HUDEP-2 (cell line): ENCODE measurements at regions not wholly inside any gene's neighbourhood (a gene's known extent, or its start where the extent isn't known, plus 50 kb on each side); places are given as distances from the start of the nearest gene placed in this dataset.
A peak's percentile ranks its signal among the peaks of the same experiment; 100 is the strongest.
"Not testable (repeated sequence)": the region's sequence is repeated elsewhere in the genome, so short reads cannot be mapped to it uniquely, and the experiment has no call there.

Source experiments
- DNase-seq, 76 experiments: peaks; one replicate each; lab custom pipeline; 2025; ENCODE audit not compliant: unreplicated experiment in 76 of 76; lab: John Stamatoyannopoulos, UW

DNA sequence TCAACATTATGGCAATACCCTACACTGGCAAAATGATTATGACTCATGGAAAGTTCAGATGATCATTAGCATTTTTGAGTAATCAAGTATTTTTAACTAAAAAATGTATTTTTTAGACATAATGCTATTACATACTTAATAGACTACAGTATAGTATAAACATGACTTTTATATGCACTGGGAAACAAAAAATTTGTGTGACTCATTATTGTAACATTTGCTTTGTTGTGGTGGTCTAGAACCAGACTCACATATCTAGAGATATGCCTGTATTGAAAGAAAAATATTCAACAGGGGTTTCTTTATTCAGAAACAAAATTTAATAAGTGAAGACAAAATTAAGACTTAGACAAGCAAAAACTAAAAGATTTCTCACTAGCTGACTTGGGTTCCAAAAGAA, 385.3 kb upstream of the RIOK2 start:
- DNase-seq = no peak

DNA sequence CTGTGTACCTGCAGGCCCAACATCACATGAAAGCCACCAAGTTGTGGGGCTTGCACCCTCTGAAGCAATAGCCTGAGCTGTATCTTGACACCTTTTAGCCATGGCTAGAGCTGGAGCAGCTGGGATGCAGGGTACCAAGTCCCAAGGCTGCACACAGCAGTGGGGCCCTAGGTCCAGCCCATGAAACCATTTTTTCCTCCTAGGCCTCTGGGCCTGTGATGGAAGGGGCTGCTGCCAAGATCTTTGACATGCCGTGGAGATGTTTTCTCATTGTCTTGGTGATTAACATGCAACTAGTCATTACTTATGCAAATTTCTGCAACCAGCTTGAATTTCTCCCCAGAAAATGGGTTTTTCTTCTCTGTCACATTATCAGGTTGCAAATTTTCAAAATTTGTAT, 387.2 kb upstream of the RIOK2 start:
- DNase-seq = no peak

DNA sequence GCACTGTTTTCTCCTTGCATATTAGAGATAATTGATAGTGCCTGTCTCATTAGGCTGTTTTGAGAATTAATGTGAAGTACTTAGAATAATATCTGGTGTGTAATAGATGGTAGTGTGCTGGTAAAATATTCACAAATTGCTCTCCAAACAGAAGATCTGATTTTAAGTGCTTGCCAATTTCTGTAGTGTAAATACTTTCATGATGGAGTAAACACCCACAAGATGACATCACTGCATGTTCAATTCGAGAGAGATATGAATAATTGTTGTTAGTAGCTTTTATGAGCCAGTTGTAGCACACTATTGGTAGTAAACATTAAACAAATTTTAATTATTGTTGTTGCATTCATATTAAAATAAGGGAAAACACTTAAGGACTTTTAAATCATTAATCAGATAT, 392.3 kb upstream of the RIOK2 start:
- DNase-seq = no peak

DNA sequence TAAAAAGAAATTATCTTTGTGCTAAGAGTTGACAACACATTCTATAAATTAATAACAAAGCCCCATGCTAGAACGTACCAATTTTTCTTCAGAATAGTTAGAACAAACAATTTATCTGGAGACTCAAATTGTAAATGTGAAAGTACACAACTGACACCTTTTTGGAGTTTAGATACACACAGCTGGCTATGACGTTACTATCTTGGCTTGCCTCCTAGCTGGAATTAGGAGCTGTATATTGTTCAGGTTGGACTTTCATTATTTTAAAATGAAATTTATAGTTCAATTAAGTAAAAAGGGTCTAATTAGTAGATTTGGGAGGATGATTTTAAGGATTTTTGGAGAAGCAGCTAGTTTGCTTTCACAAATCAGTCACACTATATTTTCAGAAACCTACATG, 393.9 kb upstream of the RIOK2 start:
- no peak for DNase-seq

DNA sequence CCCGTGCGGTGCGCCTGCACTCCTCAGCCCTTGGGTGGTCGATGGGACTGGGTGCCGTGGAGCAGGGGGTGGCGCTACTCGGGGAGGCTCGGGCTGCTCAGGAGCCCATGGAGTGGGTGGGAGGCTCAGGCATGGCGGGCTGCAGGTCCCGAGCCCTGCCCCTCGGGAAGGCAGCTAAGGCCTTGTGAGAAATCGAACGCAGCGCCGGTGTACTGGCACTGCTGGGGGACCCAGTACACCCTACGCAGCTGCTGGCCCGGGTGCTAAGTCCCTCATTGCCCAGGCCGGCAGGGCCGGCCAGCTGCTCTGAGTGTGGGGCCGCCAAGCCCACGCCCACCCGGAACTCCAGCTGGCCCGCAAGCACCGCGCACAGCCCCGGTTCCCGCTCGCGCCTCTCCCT, 396.9 kb upstream of the RIOK2 start:
- not testable (repeated sequence) for DNase-seq

DNA sequence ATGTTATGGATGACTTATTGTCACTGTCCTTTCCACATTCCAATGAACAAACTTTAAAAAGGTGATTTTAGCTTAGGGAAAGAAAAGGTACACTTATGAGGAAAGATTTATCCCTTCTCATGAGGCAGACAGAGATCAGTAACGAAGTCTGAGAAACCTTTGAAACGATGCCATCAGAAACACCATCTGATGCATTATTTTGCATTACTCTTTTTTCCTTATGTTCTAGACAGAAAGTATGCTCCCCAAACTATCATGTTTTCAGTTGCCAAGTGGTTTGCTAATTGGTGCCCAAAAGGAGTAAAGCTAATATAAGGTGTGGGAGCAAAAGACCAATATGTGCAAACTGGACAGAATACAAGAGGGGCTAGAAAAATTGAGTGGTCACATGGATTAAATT, 397.7 kb upstream of the RIOK2 start:
- no peak for DNase-seq

DNA sequence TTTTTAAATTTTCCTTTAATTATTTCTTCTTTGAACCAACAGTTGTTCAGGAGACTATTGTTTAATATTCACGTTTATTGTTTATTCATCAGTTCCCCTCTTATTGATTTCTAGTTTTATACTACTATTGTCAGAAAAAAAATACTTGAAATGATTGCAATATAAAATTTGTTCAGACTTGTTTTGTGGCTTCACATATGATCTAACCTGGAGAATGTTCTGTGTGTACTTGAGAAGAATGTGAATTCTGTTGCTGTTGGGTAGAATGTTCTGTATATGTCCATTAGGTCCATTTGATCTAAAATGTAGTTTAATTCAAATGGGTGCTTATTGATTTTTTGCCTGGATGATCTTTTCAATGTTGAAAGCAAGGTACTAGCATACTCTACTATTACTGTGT, 408.7 kb upstream of the RIOK2 start:
- no peak for DNase-seq

DNA sequence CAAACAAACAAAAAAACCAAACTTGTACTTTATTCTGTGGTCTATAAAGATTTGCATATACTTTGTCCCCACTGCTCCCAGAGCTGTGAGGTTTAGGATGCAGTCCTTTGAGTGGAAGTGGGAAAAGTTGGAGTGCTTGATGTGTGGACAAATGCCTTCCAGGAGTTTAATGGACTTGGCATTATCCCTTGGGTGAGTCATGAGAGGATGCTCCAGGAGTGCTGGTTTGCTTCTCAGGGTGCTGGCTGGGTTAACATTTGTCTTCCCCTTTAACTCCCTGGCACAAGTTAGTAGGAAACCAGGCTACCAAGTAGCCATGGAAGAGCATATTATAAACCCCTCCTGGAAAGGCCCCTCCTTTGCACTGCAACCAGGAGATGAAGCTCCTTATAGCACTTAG, 417.4 kb upstream of the RIOK2 start:
- DNase-seq = no peak

DNA sequence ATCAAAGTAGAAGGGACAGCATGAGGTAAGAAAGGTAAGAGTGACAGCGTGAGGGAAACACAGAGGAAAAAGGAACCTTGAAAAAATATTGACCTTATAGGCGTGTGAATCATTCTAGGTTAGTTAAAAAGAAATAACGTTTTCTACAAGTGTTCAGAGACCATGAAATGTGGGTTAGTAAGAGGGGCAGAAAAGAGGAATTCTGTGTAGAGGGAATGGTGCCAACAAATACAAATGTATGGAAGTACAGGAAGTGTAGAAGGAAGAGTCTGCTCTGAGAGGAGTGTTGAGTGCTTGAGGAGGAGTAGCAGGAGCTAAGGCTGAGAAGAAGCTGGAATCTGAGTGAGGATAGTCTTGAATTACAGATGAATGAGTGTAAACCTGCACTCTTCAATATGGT, 418.6 kb upstream of the RIOK2 start:
- no peak for DNase-seq

DNA sequence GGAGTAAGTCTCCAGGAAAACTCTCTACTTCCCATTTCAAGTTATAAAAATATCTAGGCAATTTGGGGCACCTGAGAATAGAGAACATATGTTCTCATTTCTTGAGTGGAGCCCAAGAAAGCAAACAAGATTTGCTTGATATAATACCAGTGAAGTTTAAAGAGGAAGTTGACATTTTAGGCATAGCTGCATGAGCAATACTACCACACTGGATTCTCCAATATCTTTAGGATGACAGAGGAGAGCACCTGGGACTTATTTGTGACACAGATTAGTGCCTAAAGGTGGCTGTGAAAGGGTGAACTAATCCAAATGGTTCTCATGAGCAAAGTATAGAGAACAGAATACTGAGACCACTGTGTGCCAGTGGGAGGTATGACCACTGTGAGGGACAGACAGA, 423.5 kb upstream of the RIOK2 start:
- DNase-seq = no peak

DNA sequence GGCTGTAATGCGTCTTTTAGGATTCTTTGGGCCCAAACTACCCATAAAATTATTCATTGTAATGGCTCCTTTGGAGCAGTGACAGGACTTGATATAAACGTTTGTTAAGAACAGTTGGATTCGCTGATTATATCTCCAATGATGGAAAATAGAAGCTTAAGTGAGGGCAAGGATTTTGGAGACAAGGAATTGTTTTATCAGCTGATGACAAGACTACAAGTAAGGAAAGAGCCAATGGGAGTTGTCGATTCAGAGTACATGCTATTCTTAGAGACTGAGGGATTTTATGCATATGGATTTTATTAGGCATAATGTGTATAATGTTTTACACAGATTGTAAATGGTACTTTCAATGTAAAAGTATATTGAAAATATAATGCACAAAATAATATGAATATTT, 425.5 kb upstream of the RIOK2 start:
- no peak for DNase-seq

DNA sequence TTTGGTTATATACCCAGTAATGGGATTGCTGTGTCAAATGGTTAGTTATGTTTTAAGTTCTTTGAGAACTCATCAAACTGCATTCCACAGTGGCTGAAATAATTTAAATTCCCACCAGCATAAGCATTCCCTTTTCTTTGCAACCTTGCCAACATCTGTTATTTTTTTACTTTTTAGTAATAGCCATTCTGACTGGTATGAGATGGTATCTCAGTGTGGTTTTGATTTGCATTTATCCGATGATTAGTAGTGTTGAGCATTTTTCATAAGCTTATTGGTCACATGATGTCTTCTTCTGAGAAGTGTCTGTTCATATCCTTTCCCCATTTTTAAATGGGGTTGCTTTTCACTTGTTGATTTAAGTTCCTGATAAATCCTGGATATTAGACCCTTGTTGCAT, 435.7 kb upstream of the RIOK2 start:
- DNase-seq = no peak

DNA sequence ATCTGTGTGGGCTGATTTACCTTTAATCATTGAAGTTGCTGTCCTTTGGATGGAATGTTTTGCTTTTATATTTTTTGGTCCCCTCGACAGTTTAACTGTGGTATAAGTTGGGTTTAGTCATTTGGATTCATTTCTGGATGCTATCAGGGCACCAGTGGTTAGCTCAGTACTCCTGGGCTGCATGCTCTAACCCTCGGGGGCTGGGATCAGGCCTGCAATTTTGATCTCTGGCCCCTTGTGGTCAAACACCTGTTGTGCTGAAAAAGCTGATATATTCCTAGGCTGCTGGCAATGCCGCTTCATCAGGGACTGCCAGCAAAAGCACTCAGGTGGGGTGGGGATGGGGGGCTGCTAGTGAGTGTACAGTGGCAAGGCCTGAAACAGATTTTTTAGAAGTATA, 440.4 kb upstream of the RIOK2 start:
- no peak for DNase-seq

DNA sequence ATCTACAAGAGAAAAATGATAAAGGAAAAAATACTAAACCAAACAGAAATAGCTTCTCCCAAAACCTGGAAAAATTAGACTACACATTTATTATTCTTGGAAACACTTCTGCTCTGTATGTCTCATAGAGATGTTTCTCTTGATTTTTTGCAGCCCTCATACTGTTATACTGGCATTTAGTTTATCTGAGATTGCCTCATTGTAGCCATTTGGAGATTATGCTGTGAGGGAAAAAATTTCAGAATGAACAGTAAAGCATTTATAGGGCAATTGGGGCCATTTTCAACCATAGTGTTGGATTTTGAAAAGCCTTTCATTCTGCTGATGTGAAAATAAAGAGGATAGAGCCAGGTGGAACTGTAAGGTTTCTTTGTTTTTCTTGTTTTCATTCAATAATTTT, 441.8 kb upstream of the RIOK2 start:
- DNase-seq = no peak

DNA sequence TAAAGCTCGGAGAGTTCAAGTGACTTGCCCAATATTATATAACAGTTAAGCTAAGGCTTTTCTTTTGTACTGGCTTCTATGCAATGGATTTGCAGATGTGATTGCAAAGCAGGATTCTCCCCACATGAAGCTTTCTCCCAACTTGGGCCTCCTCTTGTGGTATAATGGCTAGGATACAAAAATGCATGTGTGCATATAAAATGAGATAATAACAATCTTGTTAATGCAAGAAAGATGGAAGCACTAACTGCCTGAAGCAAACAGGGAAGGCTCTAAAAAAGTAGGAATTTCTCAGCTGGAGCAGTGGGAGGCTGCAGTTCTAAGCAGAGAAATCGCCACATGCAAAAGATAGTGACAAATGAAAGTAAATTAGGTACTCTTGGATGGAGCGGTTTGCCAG, 444.2 kb upstream of the RIOK2 start:
- DNase-seq = no peak

DNA sequence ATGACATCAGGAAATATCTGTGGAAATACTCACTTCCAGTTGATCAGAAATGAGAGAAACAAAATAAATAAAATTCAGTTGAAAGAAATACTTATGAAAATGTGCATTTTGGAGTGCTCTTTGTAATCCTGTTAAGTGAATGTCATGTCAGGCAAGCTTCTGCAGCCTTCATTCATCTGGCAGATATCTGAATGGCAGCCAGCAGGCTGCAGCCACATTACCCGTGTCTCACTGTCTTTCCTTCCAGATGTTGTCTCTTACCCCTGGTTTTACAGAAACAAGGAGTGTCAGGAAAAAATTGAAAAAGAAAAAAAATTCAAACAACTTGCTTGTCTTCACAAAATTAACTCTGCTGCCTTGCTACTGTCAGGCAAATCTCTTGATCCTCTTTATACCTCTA, 445.0 kb upstream of the RIOK2 start:
- DNase-seq = no peak

DNA sequence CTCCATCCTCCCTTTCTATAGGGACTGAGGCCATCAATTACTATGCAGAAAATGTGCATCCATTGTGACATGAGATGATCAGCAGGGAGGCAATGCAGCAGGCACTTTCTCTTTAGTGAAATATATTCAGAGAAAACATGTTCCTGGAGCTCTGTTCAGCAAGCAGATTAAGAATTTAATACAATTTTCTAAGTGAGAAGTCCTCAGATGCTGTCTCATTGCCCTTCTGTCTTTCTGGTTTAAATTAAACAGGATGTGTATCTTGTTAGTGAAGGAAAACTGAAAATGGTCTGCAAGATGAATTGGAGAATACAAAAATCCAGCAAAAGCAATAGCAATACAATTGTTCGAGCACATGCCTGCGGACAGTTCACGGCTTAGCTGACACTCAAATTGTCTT, 445.8 kb upstream of the RIOK2 start:
- no peak for DNase-seq

DNA sequence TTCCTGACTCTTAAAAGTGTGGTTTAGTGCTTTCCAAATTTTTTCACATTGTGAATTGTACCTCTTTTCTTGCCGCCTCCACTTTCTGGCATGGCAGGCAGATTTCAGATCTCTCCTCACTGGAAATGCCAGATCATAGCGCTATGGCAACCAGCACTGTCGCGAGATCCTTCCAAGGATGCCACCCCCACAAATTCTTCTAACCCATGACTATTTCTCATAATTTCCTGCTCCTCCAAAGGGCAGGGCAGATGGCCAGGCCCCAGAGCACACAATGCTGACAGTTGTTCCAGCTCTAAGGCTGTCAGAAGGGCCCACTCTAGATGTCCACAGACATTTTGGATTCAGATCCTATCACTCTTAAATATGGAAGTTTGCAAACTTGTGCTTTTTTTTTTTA, 446.2 kb upstream of the RIOK2 start:
- DNase-seq = peak in 4 of 76 experiments; percentile 1 to 44 (median 6)

DNA sequence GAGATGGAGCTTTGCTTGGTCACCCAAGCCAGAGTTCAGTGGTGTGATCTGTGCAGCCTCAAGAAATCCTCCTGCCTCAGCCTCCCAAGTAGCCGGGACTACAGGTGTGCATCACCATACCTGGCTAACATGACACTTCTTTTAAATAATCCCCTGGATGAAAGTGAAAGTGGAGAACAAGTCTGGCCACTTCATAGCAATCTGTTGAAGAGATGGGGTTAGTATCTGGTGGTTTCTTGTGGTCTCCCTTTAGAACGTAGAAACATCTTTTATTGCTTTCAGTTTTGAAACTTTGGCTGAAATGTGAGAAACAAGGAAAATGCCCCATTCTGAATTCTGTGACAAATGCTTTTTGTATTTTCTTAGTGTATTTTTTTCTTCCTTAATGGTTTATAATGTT, 452.5 kb upstream of the RIOK2 start:
- no peak for DNase-seq

DNA sequence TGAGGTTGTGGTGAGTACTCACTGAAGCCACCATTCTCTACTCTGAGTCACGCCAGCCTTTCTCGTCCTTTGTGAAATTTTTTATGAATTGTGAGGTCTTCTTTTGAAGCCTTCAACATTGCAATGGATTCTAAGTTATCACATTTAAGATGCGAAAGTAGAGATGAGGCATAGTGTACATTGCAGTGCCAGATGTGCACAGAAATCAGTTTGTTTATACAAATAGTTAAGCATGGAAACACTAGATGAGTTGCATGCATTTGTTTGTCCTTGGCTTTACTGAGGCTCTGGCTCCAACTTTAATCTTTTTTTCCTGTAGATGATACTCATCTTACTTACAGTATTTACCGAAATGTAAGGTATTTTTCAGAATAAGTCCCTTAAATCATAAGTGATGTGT, 453.7 kb upstream of the RIOK2 start:
- no peak for DNase-seq

DNA sequence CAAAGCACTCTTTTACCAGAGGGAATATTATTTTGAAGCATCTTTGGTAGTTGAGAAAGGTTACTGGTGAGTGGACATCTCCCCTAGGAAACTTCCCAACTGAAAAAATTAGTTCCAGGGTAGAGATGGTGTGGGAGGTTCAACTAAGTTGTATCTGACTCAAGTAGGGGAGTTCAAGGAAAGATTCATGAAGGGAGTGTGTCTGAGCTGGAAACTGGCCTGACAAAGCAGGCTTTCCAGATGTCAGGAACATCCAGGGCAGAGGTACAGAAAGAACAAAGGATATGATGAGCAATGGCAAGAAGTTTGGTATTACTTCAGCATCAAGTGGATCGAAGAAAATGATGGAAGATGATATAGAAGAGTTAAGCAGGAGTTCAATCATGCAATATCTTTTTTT, 458.0 kb upstream of the RIOK2 start:
- DNase-seq = no peak

DNA sequence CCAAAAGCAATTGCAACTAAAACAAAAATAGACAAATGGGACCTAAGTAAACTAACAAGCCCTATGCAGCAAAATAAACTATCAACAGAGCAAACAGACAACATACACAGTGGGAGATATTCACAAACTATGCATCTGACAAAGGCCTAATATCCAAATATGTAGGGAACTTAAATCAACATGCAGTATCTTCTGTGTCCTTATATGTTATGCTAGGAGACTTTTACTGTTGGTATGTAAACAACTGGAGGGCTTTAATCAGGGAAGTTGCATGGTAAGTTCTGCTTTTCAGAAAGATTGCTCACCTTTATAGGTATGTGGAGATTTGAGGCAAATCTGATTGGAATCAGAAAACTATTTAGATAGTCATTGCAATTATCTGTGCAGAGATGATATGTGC, 461.2 kb upstream of the RIOK2 start:
- no peak for DNase-seq

DNA sequence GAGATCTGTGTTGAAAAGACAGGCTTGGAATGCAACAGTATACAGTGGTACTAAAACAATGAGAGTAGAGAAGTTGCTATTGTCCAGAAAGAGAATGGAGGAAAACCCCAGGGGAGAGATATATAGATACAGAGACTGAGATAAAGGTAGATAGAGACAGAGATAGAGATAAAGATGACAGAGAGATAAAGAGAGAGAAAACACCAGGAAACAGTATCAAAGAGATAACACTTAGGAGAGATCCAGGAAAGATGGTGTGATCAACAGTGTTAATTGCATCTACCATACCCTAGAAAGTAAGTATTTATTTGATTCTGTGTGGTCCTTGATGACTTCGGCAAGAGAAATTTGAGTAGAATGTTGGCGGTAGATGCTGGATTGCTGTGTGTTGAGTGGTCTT, 461.8 kb upstream of the RIOK2 start:
- no peak for DNase-seq

DNA sequence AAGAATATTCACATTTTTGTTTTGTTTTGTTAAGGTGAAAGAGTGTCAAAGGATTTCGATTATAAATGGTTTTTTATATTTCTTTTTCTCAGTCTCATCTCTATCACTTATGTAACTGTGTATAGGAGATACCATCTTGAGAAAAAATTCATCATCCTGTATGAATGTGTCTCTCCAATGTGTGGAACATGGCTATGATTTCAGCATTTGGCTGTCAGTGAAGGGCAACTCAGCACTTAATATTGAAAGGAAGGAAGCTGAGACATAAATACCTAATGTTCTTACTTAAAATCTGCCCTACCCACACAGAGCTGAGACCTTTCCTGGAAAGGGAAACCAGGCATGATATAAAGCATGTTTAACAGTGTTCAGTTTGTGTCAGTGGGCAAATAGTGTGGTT, 474.2 kb upstream of the RIOK2 start:
- no peak for DNase-seq
